Heart left ventricle (tissue), 13 donors: ENCODE measurements at regions not wholly inside any gene's neighbourhood (a gene's known extent, or its start where the extent isn't known, plus 50 kb on each side); places are given as distances from the start of the nearest gene placed in this dataset.

Experiments used
- CTCF ChIP-seq, 12 donors: fragments of 200-600 bp; sonication (generic) in 4 of 12; IDR thresholded peaks; one replicate each; pipeline versions ENCODE4 v1.5.0 to v1.8.0; 2018 to 2022; ENCODE audit warnings: antibody characterized with exemption in 12 of 12, mild to moderate bottlenecking in 5 of 12
- POLR2A ChIP-seq, 2 donors: fragments of 450-650 bp; IDR thresholded peaks; one replicate each; pipeline ENCODE4 v1.6.1; 2017; ENCODE audit warnings: antibody characterized with exemption in 2 of 2, mild to moderate bottlenecking in 2 of 2, moderate library complexity in 2 of 2
- donor health status: ischemic (EF 13 %, LVEDD 7.1; RV severe dilation, severe dysfunction).
- donor health status: DM: no; HTN: yes; CAD: no.
- donor health status: DM: no; HTN: no; CAD: no.
- donor health status: ischemic (EF 25% LVEDD 6.9; RV normal size, moderate dysfunction).
- donor health status: ischemic (EF 25% LVEDD 5.7; RV mildly dilated, moderate dysfunction).
- donor health status: ischemic (EF 35%, LVEDD 5.7; RV mildly dilated, moderate dysfunction).
- donor health status: nonischemic (EF 11% LVEDD 7.7; RV severe dilation, severe dysfunction).
- donor health status: DM: yes; HTN: yes; CAD: no.
- donor health status: PGD.
- donor health status: ischemic (EF 29% LVEDD 5.4; RV normal size, mild dysfunction).
- donor health status: nonischemic (EF 23%, LVEDD 6.1; RV moderate dilation, normal function).

GRCh38 chr5:168062239-168062638, 229.2 kb upstream of the WWC1 start:
- TF ChIP-seq CTCF (IDR thresholded peaks at IDR 0.05): no peak
- TF ChIP-seq POLR2A (IDR thresholded peaks at IDR 0.05): no peak
